IPS-15b (cell line): ENCODE measurements at regions not wholly inside any gene's neighbourhood (a gene's known extent, or its start where the extent isn't known, plus 50 kb on each side); places are given as distances from the start of the nearest gene placed in this dataset.

Source experiments
- H3K27me3 ChIP-seq: one replicate; pipeline ENCODE4 v1.6.1; 2013; ENCODE audit warnings: low read length; ENCODE audit not compliant: control insufficient read depth, insufficient read depth
- H3K36me3 ChIP-seq: one replicate; pipeline ENCODE4 v1.6.1; 2013; ENCODE audit warnings: low read length; ENCODE audit not compliant: control insufficient read depth, insufficient read depth
- H3K4me1 ChIP-seq: one replicate; pipeline ENCODE4 v1.6.1; 2013; ENCODE audit warnings: mild to moderate bottlenecking, low read length; ENCODE audit not compliant: control insufficient read depth, insufficient read depth
- H3K4me3 ChIP-seq: one replicate; pipeline ENCODE4 v1.5.1; 2013; ENCODE audit warnings: low read depth, low read length
- H3K9ac ChIP-seq: one replicate; pipeline ENCODE4 v1.6.1; 2013; ENCODE audit warnings: low read depth, mild to moderate bottlenecking, low read length
- H3K9me3 ChIP-seq: one replicate; pipeline ENCODE4 v1.6.1; 2013; ENCODE audit warnings: mild to moderate bottlenecking, low read length; ENCODE audit not compliant: control insufficient read depth, insufficient read depth

- H3K36me3 ChIP-seq, result no peaks in the 10 kb centered on the region
- H3K27me3 ChIP-seq, result no peaks in the 10 kb centered on the region
- no peak overlapping the region for H3K9ac ChIP-seq
- H3K9me3 ChIP-seq, result no peaks in the 10 kb centered on the region
- H3K4me1 ChIP-seq, result peaks cover 13% of the 10 kb centered on the region
- H3K4me3 ChIP-seq, result no peak overlapping the region
These were observed 112.2 kb downstream of the FGF18 start for GRCh38 chr5:171531638-171532037.

- Histone ChIP-seq H3K4me3 (no peak overlapping the region), H3K27me3 (no peaks in the 10 kb centered on the region), H3K36me3 (no peaks in the 10 kb centered on the region), H3K9ac (no peak overlapping the region), H3K4me1 (peaks cover 13% of the 10 kb centered on the region), H3K9me3 (no peaks in the 10 kb centered on the region)
These were observed 113.7 kb downstream of the FGF18 start for GRCh38 chr5:171533153-171533552.

- Histone ChIP-seq H3K36me3 (no peaks in the 10 kb centered on the region), H3K4me1 (peaks cover 13% of the 10 kb centered on the region), H3K27me3 (no peaks in the 10 kb centered on the region), H3K4me3 (no peak overlapping the region), H3K9me3 (no peaks in the 10 kb centered on the region), H3K9ac (no peak overlapping the region)
These were observed 114.8 kb downstream of the FGF18 start for GRCh38 chr5:171534043-171534895.

- Histone ChIP-seq H3K9ac (no peak overlapping the region), H3K9me3 (no peaks in the 10 kb centered on the region), H3K4me1 (peaks cover 13% of the 10 kb centered on the region), H3K36me3 (no peaks in the 10 kb centered on the region), H3K27me3 (no peaks in the 10 kb centered on the region), H3K4me3 (no peak overlapping the region)
These were observed 115.7 kb downstream of the FGF18 start for GRCh38 chr5:171535162-171535561.

- no peaks in the 10 kb centered on the region for H3K9me3 ChIP-seq
- no peaks in the 10 kb centered on the region for H3K36me3 ChIP-seq
- no peak overlapping the region for H3K4me3 ChIP-seq
- no peak overlapping the region for H3K9ac ChIP-seq
- peaks cover 13% of the 10 kb centered on the region for H3K4me1 ChIP-seq
- no peaks in the 10 kb centered on the region for H3K27me3 ChIP-seq
These were observed 117.8 kb downstream of the FGF18 start for GRCh38 chr5:171537070-171537849.

- Histone ChIP-seq H3K4me1 (peaks cover 13% of the 10 kb centered on the region), H3K36me3 (no peaks in the 10 kb centered on the region), H3K27me3 (no peaks in the 10 kb centered on the region), H3K9ac (no peak overlapping the region), H3K4me3 (no peak overlapping the region), H3K9me3 (no peaks in the 10 kb centered on the region)
These were observed 118.6 kb downstream of the FGF18 start for GRCh38 chr5:171537923-171538537.

- Histone ChIP-seq H3K9me3 (no peaks in the 10 kb centered on the region), H3K36me3 (no peaks in the 10 kb centered on the region), H3K4me3 (no peak overlapping the region), H3K9ac (no peak overlapping the region), H3K4me1 (peaks cover 13% of the 10 kb centered on the region), H3K27me3 (peaks cover 2% of the 10 kb centered on the region)
These were observed 119.2 kb downstream of the FGF18 start for GRCh38 chr5:171538681-171539080.

- Histone ChIP-seq H3K9me3 (no peaks in the 10 kb centered on the region), H3K4me3 (no peak overlapping the region), H3K4me1 (no peaks in the 10 kb centered on the region), H3K36me3 (no peaks in the 10 kb centered on the region), H3K9ac (no peak overlapping the region), H3K27me3 (peaks cover 2% of the 10 kb centered on the region)
These were observed 121.4 kb downstream of the FGF18 start for GRCh38 chr5:171540865-171541264.

- H3K9ac ChIP-seq, result no peak overlapping the region
- H3K4me1 ChIP-seq, result no peaks in the 10 kb centered on the region
- H3K4me3 ChIP-seq, result no peak overlapping the region
- H3K9me3 ChIP-seq, result no peaks in the 10 kb centered on the region
- peaks cover 2% of the 10 kb centered on the region for H3K27me3 ChIP-seq
- no peaks in the 10 kb centered on the region for H3K36me3 ChIP-seq
These were observed 121.9 kb downstream of the FGF18 start for GRCh38 chr5:171541341-171541776.

- no peak overlapping the region for H3K4me3 ChIP-seq
- H3K36me3 ChIP-seq, result no peaks in the 10 kb centered on the region
- H3K9me3 ChIP-seq, result no peaks in the 10 kb centered on the region
- H3K27me3 ChIP-seq, result peaks cover 2% of the 10 kb centered on the region
- H3K4me1 ChIP-seq, result no peaks in the 10 kb centered on the region
- no peak overlapping the region for H3K9ac ChIP-seq
These were observed 123.2 kb downstream of the FGF18 start for GRCh38 chr5:171542525-171543140.

- H3K27me3 ChIP-seq, result peaks cover 2% of the 10 kb centered on the region
- H3K36me3 ChIP-seq, result no peaks in the 10 kb centered on the region
- no peaks in the 10 kb centered on the region for H3K9me3 ChIP-seq
- no peak overlapping the region for H3K4me3 ChIP-seq
- H3K4me1 ChIP-seq, result no peaks in the 10 kb centered on the region
- no peak overlapping the region for H3K9ac ChIP-seq
These were observed 123.8 kb downstream of the FGF18 start for GRCh38 chr5:171543148-171543815.
